Urothelium cell line (cell line): ENCODE measurements at regions not wholly inside any gene's neighbourhood (a gene's known extent, or its start where the extent isn't known, plus 50 kb on each side); places are given as distances from the start of the nearest gene placed in this dataset.

ENCODE experiments used
- DNase-seq: peaks from one replicate; pipeline ENCODE4 v3.0.0; 2011; ENCODE audit warnings: low spot score, mixed read lengths
- FAIRE-seq: peaks from 2 replicates; lab custom pipeline; 2011; peaks lifted over from hg19 to GRCh38; lab: Jason Lieb, UNC

DNA sequence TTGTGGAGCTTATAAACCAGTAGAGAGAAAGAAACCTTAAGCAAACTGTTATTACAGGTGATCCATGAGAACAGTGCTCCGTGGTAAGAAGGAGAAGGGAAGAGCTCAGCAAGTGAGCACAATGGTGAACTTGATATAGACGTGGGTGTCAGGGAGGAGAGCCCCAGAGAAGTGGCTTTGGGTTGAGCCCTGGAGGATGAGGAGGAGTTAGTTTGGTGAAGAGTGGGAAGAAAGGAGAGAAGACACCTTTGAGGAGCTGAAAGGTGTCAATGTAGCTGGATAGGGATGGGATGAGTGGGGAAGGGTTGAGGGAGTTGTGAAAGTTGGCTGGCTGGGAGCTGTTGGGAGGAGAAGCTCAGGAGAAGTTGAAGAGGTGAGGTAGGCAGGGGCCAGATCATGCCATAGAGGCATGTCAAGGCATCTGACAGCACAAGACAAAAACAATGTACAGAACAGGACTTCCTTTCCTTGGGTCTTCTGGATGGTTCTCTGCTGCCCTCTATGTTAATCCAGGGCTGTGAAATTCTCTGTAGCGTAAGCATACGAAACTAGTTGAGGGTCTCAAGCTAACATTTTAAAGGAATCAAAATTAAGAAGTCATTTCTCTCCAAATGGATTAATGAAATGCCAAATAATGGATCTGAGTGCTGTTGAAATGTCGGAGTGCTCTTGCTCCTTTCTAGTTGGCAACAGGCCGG lies 501.9 kb downstream of the KDM4C start:
- DNase-seq = no peak
- FAIRE-seq = no peak

GRCh38 chr9:7258688-7259396 lies 501.1 kb downstream of the KDM4C start:
- DNase-seq (no peak), FAIRE-seq (no peak)

GRCh38 chr9:7246917-7247522 lies 489.2 kb downstream of the KDM4C start:
- FAIRE-seq = no peak

GRCh38 chr9:7245976-7246580 lies 488.3 kb downstream of the KDM4C start:
- FAIRE-seq (no peak), DNase-seq (no peak)

More at GRCh38 chr9:7246917-7247522, 489.2 kb downstream of the KDM4C start:
- DNase-seq = no peak

- DNase-seq (no peak), FAIRE-seq (no peak)
Observed at GRCh38 chr9:7243838-7244237, 486.1 kb downstream of the KDM4C start.

- FAIRE-seq (no peak), DNase-seq (no peak)
Observed at GRCh38 chr9:7242126-7242525, 484.4 kb downstream of the KDM4C start.

GRCh38 chr9:7241694-7242093 lies 483.9 kb downstream of the KDM4C start:
- DNase-seq = no peak
- FAIRE-seq = no peak

DNA sequence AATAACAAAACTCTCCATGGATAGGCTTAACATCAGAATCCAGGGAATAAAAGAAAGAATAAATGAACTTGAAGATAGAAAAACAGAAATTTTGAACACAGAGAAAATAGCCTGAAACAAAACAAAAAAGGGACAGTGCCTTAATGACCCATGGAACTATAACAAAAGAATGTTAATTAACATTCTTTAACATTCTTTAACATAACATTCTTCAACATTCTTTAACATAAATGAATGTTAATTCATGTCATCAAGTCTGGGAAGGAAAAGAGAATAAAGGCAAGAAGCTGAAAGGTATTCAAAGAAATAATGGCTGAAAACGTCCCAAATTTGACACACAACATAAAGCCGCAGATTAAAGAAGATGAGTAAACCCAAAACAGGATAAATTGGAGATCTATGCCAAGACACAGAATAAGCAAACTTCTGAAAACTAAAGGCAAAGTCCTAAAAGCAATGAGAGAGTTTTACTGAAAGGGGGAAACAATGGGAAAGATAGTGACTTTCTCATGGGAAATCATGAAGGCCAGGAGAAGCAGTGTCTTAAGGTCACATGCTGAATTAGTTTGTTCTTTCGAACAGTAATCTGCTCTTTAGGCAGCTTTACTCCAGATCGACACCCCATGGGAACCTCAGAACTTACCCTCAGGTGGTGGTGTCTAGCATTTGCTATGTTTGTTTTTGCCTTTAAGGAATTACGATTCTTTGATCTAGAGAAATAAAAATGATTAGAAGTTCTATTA lies 483.0 kb downstream of the KDM4C start:
- FAIRE-seq (no peak), DNase-seq (no peak)

DNA sequence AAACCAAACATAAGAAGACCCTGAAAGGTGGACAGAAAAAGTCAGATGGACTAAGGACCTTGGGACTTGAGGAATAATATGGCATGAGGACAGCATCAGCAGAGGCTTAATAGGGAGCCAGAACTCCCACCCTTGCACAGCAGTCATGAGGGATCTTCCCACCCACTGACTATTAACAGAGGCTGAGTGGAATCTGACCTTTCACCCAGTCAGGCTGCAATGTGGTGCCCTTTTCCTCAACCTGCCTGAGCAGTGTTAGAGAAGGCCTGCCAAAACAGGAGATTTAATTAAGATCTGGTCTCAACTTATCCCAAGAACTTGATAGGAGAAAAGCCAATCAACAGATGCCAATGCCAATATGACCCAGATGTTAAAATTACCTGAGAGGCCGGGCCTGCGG lies 481.9 kb downstream of the KDM4C start:
- FAIRE-seq (no peak), DNase-seq (no peak)

DNA sequence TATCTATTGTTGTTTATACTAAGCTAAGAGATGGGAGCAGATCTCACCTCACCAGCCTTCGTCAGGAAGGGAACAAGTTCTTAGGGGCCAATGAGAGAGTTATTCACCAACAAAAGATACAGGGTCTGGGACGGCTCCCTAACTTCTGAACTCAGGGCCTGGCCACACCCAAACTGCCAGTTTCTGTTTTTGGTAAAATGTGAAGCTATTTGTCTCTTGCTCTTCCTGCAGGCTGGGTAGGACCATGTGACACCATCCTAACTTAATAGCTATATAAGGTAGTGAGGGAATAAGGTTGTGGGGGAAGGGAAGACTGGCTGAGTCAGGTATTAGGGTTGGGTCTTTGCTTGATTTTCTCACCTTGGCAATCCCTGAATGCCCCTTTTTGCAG lies 480.5 kb downstream of the KDM4C start:
- FAIRE-seq (no peak), DNase-seq (no peak)

DNA sequence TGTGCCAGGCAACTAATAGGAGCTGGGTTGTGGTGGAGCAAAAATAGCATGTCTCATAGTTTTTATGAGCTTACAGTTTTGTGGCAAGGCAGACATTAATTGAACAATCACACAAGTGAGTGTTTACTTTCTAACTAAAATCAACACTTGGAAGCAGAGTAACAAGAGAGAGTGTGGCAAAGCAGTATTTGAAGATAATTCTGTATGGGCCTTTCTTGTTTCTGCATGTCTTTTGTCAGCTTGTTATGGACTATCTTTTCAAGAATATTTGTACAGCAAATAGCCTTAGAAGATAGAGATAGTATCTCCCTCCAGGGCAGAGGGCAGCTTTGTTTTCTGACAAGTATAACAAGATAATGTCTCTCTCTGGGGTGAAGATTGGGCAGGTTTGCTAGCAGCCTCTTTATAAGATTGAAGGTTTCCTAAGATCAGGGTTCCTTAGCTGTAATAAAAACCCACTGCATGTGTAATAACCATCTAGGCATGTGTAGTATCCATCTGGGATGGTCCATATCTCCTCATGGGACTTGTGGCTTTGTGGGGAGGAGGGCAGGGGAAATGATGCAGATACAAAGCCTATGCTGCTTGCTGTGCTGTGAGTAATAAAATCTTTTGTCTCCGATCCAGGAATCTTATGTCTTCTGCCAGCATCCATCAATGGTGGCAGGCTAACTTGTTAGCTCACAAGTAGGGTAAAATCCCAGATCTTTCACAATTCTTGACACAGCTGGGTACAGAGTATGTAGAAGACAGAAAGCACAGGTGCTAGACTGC lies 479.9 kb downstream of the KDM4C start:
- FAIRE-seq = no peak

DNA sequence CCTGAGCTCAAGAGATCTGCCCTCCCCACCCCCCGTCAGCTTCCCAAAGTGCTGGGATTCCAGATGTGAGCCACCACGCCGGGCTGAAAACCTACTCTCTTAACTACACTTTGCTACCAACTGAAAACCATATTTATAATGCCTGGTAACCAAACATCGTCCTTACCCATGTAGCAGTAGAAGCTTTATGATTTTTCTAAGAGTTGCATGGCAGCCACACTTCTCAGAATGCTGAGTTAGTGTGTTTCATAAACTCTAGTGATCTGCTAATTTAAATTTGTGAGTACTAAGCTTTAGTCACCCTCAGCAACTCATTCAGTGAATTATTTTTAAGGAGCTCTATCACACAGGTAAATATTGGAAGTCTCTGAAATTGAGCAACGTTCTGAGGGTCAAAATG lies 478.4 kb downstream of the KDM4C start:
- DNase-seq = no peak
- no peak for FAIRE-seq

More for the DNA sequence above, 479.9 kb downstream of the KDM4C start:
- DNase-seq = no peak

DNA sequence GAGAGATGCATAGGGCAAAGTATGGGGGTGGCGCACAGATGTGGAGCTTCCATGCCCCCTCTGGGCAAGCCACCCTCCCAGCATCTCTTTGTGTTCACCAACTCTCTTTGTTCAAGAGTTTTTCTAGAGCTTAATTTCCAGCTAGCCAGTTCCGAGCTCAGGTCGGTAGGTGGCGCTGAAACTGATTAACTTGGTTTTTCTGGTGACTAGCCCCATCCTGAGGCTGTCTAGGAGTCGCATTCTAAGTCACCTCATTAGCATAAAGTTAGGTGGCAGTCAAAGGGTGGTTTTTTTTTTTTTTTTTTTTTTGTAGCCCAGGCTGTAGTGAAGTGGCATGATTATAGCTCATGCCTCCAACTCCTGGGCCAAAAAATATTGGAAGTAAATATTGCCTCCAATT lies 476.4 kb downstream of the KDM4C start:
- DNase-seq = no peak
- FAIRE-seq = no peak

- FAIRE-seq = no peak
- DNase-seq = no peak
Observed at GRCh38 chr9:7229571-7229970, 471.8 kb downstream of the KDM4C start.

- DNase-seq (no peak), FAIRE-seq (no peak)
Observed at GRCh38 chr9:7228726-7229125, 471.0 kb downstream of the KDM4C start.

GRCh38 chr9:7227951-7228350 lies 470.2 kb downstream of the KDM4C start:
- FAIRE-seq = no peak

DNA sequence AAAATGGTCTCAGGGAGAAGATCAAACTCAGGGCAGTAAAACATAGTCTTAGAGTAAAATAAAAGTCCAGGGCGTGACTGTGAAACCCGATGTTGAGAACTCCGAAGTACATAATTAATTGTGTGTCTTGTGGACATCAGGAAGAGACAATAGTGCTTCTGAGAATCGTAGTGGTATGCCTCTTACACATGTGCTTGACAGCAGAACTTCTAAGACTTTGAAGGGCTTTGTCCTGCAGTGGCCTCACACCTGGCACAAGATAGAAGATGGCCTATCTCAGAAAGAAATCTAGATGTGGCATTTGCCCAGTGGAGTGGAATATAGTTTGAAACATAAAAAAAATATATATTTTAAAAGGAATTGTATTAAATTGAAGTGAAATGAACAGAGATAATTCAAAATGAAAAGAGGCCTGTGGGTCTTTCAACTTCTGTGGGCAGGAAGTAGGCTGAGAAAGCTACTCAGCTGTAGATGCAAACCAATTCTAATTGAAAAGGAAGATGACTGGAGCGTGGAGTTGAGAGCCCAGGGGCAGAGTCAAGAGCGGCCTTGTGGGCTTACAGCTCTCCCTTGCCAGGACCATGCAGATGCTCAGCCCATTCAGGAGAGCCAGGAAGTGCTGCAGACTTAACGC lies 468.4 kb downstream of the KDM4C start:
- no peak for DNase-seq
- no peak for FAIRE-seq

More at GRCh38 chr9:7227951-7228350, 470.2 kb downstream of the KDM4C start:
- no peak for DNase-seq
